ENCODE measurements at regions not wholly inside any gene's neighbourhood (a gene's known extent, or its start where the extent isn't known, plus 50 kb on each side); places are given as distances from the start of the nearest gene placed in this dataset.

DNA sequence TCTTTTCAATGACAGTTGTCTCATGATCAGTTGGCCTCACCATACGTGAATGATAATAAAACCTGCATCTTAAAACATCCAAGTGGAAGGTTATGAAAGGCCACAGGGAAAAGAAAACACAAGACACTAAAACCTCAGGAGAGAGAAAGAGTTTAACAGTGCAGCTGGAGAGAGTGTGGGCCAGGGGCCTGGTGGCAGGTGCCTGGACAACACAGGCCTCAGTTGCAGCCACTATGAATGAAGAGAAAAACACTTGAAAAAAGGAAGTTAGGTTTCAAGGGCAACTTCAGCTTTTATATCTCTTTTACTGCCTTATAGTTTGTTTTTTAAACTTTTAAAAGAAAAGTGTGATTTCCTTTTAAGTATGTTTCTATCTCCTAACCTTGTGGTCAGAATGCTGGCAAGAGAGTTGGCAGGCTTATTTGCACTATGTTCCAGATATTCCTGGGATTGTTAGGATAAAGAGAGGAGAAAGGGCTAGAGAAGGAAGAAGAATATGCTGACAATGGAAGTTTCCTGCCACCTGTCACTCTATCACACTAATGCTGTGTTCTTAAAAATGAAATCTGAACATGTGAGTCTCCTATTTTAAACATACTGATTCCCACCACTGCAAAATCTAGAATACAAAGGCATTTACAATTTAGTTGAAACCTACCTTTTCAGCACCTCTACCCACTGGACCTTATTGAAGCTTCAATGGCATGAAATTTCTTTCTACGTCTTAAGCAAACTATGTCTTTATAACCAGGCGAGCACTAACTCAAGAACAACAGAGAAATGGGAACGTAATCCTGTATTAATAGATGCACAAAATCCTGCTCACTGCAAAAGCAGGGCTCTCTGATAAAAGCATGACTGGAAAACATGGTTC lies 222.4 kb downstream of the CD83 start:
- Histone ChIP-seq H3K27ac (replicated peaks) (no peak overlapping the region), H3K27me3 (ENCODE audit: low read depth) (no peaks in the 10 kb centered on the region), H3K9me3 (replicated peaks) (peaks cover 10% of the 10 kb centered on the region), H3K4me3 (no peak overlapping the region), H3K36me3 (no peaks in the 10 kb centered on the region), H3K4me1 (peaks cover 11% of the 10 kb centered on the region)
- intact Hi-C loops (cut with micrococcal nuclease) = no loop called here
- TF ChIP-seq, protein P1, sequence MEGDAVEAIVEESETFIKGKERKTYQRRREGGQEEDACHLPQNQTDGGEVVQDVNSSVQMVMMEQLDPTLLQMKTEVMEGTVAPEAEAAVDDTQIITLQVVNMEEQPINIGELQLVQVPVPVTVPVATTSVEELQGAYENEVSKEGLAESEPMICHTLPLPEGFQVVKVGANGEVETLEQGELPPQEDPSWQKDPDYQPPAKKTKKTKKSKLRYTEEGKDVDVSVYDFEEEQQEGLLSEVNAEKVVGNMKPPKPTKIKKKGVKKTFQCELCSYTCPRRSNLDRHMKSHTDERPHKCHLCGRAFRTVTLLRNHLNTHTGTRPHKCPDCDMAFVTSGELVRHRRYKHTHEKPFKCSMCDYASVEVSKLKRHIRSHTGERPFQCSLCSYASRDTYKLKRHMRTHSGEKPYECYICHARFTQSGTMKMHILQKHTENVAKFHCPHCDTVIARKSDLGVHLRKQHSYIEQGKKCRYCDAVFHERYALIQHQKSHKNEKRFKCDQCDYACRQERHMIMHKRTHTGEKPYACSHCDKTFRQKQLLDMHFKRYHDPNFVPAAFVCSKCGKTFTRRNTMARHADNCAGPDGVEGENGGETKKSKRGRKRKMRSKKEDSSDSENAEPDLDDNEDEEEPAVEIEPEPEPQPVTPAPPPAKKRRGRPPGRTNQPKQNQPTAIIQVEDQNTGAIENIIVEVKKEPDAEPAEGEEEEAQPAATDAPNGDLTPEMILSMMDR (IDR thresholded peaks at IDR 0.05; ENCODE audit: borderline replicate concordance) = no peak
- no peak for DNase-seq

- H3K4me1 ChIP-seq = peaks cover 10% of the 10 kb centered on the region
These were observed 226.9 kb downstream of the CD83 start for GRCh38 chr6:14344486-14344885.

DNA sequence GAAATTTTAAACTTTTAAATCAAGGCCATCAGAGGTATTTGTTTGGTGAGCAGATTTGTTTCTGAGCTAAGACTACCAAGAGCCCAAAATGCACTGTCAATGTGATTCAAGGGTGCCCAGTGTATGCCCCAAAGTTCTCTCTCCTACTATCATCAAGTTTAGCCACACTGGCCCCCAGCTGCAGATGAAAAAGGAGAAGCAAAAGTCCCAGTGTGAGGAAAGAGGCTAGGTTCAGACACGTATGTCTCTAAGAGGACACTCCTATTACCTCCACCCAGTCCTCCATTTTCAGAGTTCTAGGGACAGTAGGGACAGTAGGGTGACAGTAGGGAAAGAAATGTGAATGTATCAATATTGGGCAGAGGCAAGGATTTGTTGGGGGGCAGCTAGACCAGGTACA lies 230.8 kb downstream of the CD83 start:
- TF ChIP-seq, protein P1 (IDR thresholded peaks at IDR 0.05; ENCODE audit: borderline replicate concordance) = no peak
- intact Hi-C loops (cut with micrococcal nuclease) = no loop called here
- no peak overlapping the region for H3K27ac ChIP-seq (replicated peaks)
- H3K4me1 ChIP-seq = no peaks in the 10 kb centered on the region
- H3K4me3 ChIP-seq = no peak overlapping the region
- H3K9me3 ChIP-seq (replicated peaks) = peaks cover 6% of the 10 kb centered on the region
- H3K36me3 ChIP-seq = no peaks in the 10 kb centered on the region
- H3K27me3 ChIP-seq (ENCODE audit: low read depth) = no peaks in the 10 kb centered on the region
- DNase-seq = no peak

More at GRCh38 chr6:14344486-14344885, 226.9 kb downstream of the CD83 start:
- intact Hi-C loops (cut with micrococcal nuclease) = no loop called here
- no peak for DNase-seq
- Histone ChIP-seq H3K36me3 (no peaks in the 10 kb centered on the region), H3K4me3 (no peak overlapping the region), H3K27ac (replicated peaks) (no peak overlapping the region), H3K27me3 (ENCODE audit: low read depth) (no peaks in the 10 kb centered on the region), H3K9me3 (replicated peaks) (no peaks in the 10 kb centered on the region)
- TF ChIP-seq, protein P1 (IDR thresholded peaks at IDR 0.05; ENCODE audit: borderline replicate concordance) = no peak

GRCh38 chr6:14349507-14349906 lies 231.9 kb downstream of the CD83 start:
- no peak overlapping the region for H3K27ac ChIP-seq (replicated peaks)
- TF ChIP-seq, protein P1 (IDR thresholded peaks at IDR 0.05; ENCODE audit: borderline replicate concordance) = no peak
- peaks cover 6% of the 10 kb centered on the region for H3K9me3 ChIP-seq (replicated peaks)
- no peaks in the 10 kb centered on the region for H3K36me3 ChIP-seq
- intact Hi-C loops (cut with micrococcal nuclease) = no loop called here
- no peak overlapping the region for H3K4me3 ChIP-seq
- no peak for DNase-seq
- no peaks in the 10 kb centered on the region for H3K4me1 ChIP-seq
- H3K27me3 ChIP-seq (ENCODE audit: low read depth) = no peaks in the 10 kb centered on the region

DNA sequence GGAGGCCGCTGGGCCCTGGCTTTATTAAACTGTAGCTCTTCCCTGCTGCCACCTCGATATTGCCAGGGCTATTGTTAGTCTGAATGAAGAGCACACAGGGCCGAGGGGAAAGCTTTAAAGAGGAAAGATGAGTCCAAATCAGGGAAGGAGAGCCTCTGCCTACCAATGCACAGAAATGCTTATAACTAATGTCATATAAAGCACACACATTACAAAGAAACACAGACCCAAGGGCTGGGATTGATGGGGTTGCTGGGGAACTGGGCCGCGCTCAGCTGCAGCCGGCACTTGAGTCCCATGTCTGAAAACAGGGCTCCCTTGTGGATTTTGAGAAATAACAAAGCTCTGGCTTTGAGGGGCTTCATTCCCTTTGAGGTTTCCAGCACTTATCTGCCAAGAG lies 232.6 kb downstream of the CD83 start:
- Histone ChIP-seq H3K27me3 (ENCODE audit: low read depth) (no peaks in the 10 kb centered on the region), H3K4me1 (peaks cover 6% of the 10 kb centered on the region), H3K36me3 (no peaks in the 10 kb centered on the region), H3K27ac (replicated peaks) (no peak overlapping the region), H3K9me3 (replicated peaks) (peaks cover 6% of the 10 kb centered on the region), H3K4me3 (no peak overlapping the region)
- intact Hi-C loops (cut with micrococcal nuclease) = no loop called here
- TF ChIP-seq, protein P1 (IDR thresholded peaks at IDR 0.05; ENCODE audit: borderline replicate concordance) = no peak
- DNase-seq = no peak
